Hematopoietic multipotent progenitor cell treated with erythropoietin and hydrocortisone succinate and interleukin-3 and kit ligand, for 17 days (in vitro differentiated cells): ENCODE measurements at regions not wholly inside any gene's neighbourhood (a gene's known extent, or its start where the extent isn't known, plus 50 kb on each side); places are given as distances from the start of the nearest gene placed in this dataset.

ENCODE experiments used
- DNase-seq: peaks from one replicate; pipeline ENCODE4 v3.0.0-alpha.2; 2015; ENCODE audit warnings: low spot score

DNA sequence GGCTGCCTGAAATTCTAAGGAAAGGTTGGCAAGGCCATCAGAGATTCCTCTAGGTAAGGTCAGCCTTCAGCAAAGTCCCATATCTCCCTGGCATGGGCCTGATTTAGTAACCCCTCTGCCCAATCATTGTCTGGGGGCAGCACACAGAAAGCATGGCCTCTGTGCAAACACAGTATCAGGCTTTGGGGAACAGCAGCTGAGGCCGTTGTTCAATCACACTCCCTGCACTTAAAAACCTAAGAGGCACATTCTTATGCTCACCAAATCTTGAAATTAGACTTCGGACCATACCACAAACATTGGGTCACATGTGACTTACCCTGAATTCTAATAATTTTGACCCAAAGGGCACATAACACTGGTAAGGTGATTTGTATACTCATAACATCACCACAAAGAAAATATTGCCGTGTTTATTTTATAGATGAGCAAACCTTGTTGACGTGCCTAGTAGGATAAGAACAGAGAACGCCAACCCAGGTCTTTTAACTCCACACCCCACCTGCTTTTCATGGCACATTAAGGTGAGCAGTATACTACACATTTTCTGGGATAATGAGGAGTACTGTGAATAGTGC lies 212.7 kb downstream of the HNMT start:
- DNase-seq = no peak

DNA sequence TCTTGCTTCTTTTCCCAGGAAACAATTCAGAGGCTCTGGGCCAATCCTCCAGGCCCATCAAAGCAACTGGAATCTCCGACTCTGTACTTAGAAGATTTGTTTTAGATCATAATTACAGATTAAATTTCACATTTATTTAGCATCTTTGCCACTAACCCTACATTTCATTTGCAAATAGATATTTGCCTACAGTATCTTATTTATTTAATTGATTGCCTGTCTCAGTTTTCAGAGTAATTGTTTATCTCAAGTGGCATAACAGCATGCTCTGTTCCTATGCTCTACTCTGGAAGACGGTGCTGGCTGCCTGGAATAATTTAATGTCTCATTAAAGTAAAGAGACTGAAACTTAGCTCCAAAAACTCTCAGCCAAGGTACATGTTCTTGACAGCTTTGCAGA lies 213.4 kb downstream of the HNMT start:
- DNase-seq = no peak

DNA sequence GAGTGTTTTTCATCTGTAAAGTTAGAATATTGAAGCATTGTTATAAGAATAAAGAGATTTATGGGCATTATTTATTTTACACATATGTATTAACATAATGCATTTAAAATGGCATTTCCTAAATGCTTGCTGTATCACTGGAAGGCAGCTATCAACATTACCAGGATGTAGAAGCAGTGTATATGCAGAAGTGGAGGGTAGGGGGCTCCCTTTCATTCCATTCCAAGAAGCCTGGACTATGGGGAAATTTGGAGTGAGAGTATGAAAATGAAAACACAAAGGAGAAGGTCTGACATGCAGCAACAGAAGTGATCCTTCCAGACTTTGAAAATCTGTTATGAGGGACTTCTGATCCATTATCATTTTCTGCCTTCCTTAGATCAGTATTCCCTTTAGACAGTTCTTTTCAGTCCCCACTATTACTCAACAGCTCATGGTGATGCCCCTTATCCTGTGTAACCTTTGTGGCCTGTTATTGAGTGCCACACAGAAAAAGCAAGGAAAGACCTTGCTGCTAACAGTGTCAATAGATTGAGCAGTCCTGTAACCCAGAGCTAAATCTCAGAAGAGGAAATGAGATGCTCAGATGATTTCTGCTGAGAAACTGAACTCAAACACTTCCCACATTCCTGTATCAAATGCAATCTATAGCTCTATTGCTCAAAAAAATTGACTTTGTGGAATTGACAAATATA lies 216.6 kb downstream of the HNMT start:
- no peak for DNase-seq

DNA sequence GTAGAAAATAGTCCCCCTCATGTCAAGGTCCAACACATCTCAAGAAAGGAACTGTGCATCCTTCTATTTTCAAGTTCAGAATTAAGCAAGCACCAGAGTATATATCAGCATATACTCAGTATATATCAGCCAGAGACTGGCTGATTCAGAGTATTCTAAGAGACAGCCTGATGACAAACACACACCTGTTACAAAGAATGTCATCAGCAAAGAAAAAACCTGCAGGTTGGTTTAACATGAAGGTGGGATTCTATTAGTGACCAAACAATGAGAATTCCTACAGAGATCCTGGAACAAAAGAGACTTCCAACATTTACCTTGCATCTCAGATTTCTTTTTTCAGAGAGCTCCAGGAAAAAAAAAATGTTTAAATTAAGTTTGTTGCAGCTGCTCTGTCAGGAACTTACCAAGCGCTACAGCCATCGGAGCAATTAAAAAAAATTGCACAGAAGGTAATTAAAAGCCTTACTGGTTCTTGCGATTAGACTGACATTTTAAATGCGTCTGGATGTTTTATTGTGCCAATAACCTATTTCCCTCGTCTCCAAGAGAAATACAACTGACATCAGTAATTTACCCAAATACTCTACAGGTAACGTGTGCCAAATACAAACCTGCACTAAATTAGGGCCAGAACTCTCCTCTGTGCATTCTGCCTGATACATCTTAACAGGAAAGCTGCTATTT lies 218.1 kb downstream of the HNMT start:
- DNase-seq = no peak

DNA sequence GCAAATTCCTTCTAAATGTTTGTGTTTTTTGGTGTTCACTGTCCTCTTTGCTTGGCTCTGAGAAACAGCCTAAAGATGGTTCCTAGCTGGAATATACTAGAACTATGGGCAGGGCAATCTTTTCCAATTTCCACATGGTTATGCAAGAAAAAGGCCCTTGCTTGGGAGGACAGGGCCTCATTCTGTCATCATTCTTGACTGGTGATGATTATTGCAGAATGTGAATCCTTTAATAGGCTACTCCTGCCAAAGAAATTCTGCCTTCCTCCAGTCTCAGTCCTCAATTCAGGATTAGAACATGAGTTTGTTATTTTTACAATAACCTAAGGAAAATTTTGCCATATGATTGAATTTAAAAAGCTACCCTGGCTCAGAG lies 218.7 kb downstream of the HNMT start:
- DNase-seq = no peak

- no peak for DNase-seq
Observed at GRCh38 chr2:138183705-138184104, 219.4 kb downstream of the HNMT start.

- no peak for DNase-seq
Observed at GRCh38 chr2:138184428-138184827, 220.2 kb downstream of the HNMT start.

- DNase-seq = no peak
Observed at GRCh38 chr2:138185827-138186226, 221.6 kb downstream of the HNMT start.

- DNase-seq = no peak
Observed at GRCh38 chr2:138187221-138187620, 222.9 kb downstream of the HNMT start.

- DNase-seq = no peak
Observed at GRCh38 chr2:138190999-138191398, 226.7 kb downstream of the HNMT start.

GRCh38 chr2:138193416-138194213 lies 229.3 kb downstream of the HNMT start:
- DNase-seq = no peak

DNA sequence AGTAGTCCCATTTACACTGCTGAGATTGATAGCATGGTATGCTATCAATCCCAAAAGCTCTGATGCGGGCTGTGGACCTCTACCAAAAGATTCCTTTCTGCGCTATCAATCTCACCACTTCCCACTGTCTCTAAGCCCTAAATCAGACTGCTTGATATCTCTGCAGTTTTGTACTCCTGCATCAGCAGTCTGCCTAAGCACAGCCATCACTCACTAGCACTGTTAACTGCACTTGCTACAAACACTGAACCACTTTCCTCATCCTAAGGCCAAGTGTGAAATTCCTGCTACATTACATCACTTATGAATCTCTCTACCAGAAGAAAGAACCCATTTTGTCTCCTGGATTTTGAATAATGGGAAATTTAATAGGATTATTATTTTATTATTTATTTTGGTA lies 237.0 kb downstream of the HNMT start:
- DNase-seq = no peak

DNA sequence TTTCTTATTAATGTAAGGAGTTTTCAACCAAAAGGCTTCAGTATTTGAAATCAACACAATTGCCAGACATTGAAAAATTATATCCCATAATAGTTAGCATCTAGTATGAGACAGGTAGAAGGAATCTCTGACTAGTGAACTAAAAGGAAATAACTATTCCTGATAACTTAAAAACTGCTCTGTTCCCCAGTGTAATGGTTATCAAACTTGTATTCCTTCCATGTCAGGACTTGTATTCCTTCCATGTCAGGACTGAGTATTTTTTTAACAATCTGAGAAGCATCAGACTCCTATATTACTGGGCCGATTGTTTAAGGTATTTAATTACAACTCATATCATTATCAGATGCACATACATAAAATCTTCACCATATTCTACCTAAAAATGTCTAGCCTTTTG lies 238.5 kb downstream of the HNMT start:
- no peak for DNase-seq

DNA sequence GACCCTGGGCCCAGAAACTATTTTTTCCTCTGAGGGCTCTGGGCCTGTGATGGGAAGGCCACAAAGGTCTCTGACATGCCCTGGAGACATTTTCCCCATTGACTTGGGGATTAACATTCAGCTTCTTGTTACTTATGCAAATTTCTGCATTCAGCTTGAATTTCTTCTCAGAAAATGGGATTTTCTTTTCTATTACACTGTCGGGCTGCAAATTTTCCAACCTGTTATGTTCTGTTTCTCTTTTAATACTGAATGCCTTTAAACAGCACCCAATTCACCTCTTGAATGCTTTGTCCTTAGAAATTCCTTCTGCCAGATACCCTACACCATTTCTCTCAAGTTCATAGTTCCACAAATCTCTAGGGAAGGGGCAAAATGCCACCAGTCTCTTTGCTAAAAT lies 241.0 kb downstream of the HNMT start:
- no peak for DNase-seq

DNA sequence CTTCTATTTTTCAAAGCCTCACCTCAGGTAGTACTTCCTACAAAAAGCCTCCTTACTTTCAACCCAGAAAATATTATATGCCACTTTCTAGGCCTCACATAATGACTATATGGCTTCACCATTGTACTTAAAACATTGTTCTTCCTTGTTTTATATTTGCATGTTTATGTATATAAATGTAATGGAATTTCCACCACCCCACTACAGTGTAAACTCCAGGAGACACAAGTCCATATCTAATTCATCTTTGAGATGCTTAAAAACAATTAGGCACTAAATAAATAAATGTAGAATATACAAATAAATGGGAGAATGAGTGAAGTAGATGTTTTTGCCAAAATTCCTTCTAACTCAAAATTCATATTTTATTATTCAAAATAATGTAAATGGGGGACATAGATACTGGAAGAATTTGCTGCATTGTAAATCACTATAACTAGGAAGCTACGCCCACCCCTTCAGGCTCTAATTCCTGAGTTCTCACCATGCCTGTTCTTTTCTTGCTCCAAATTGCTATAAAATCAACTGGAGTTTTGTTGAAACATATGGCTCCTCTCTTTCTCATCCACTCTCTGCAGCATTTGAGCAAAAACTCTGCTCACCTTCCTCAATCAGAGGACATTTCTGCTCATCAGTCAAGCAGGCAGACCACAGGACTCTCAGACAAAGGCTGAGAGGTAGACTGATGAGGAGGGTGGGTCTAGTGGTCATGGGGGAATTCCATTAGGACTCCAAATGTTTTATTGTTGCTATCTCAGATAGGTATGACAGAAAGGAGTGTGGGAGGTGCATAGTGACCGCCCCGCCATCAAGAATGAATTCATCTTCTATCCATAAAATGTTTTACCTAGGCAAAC lies 243.0 kb downstream of the HNMT start:
- no peak for DNase-seq

- no peak for DNase-seq
Observed at GRCh38 chr2:138209009-138209408, 244.7 kb downstream of the HNMT start.

DNA sequence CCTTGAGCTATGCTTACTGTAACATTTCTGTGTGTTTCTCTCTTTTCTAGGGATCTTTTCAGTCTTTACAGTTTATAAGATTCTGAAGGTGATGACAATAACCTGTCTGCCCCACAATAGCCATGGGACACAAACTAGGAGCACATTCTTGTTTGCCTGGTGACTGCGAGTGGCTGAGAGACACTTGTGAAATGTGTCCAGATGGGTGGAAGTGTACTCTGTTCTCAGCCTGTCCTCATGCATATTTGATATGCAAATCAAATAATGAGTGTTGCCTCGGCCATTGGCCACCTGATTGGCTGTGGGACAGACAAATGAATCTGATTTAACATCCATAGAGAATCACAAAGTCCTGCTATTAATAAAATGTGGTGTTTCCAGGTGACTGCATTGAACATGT lies 246.2 kb downstream of the HNMT start:
- DNase-seq = no peak

DNA sequence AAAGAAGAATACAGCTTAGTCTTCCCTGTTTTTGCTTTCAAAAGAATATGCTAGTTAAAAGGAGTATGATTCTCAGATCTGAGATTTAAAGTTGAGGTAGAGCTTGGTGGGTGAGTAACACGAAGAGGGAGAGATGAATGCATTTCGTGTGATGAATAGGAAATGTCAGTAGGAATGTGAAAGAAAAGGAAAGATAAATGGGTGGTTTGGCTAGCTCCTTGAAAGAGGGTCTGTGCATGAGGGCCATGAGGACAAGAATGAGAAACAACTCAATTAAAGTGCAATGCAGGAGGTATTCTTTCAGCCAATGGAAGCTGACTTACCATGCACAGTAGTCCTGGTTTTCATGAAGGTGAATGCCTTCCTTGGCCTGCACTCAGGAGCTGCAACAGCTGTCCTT lies 248.2 kb downstream of the HNMT start:
- DNase-seq = no peak

DNA sequence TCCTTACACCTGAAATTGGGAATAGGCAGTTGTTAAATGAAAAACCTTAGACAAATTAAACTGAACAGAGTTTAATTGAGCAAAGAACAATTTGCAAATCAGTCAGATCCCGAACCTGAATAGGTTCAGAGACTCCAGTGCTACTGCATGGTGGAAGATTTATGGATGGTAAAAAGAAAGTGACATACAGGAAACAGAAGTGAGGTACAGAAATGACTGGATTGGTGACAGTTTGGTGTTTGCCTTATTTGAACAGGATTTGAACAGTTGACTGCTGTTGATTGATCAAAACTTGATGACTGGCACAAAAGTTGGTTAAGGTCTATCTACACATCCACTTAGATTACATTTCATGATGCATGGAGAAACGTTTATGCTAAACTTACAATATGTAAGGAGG lies 248.8 kb downstream of the HNMT start:
- no peak for DNase-seq

DNA sequence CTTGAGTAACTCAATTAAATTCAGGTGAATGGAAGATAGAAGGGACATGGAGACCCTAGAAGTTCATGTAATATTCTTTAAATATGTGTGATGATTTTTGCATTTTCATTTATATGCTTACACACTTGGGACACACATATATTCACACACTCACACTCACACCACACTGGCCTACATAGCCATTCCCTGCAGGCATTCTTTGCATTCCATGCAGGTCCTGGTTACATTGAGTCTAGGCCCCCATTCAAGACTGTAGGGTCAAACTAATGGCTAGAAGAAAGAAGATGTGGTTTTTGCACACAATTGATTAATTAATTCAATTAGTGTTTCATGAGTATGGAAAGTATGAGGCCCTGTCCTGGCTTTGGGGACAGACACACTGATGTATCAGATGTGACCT lies 249.4 kb downstream of the HNMT start:
- DNase-seq = no peak

- DNase-seq = no peak
Observed at GRCh38 chr2:138215958-138216357, 251.7 kb downstream of the HNMT start.

DNA sequence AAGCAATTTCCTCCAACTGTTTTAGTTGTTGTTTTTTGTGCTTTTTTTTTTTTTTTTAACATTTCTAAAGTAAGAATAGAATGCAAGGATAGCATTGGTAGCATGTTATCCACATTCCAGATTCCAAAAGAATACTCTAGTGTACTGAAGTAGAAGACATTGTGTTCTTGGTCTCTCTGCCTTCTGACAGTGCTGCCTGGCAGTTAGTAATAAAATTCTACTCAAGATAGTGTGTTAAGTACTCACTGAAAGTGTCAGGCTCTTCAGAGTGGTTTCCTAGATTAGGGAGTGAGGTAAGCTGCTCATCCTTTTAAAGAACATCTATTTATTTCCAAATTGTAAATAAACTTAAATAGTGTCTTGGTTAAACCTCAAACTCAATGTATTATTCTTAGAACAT lies 253.7 kb downstream of the HNMT start:
- no peak for DNase-seq
